ENCODE measurements at regions not wholly inside any gene's neighbourhood (a gene's known extent, or its start where the extent isn't known, plus 50 kb on each side); places are given as distances from the start of the nearest gene placed in this dataset.

DNA sequence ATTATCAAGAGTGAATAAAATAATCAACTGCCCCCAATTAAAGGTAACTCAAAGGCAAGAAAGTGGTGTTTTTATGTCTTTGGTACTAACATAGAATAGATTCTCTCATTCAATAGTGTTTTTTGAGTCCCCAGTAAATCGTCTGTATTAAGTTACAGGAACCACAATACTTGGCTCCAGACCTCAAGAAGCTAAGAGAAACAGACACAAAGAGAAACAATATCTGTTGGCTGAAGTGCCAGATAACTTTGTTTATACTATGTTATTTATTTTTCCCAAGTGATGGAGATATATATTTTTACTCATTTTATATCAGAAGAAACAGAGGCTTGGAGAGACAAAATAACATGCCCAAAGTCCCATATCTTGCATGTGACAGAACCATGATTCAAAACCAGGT, 201.7 kb upstream of the HNRNPA3 start:
- POLR2A ChIA-PET, result no interaction called here
- H3K4me3 ChIP-seq (ENCODE audit: low read depth, low read length), result no peak overlapping the region
- DNase-seq (ENCODE audit: low read depth, low spot score), result no peak
- CTCF ChIA-PET, result no interaction called here
- TF ChIP-seq, protein P1, sequence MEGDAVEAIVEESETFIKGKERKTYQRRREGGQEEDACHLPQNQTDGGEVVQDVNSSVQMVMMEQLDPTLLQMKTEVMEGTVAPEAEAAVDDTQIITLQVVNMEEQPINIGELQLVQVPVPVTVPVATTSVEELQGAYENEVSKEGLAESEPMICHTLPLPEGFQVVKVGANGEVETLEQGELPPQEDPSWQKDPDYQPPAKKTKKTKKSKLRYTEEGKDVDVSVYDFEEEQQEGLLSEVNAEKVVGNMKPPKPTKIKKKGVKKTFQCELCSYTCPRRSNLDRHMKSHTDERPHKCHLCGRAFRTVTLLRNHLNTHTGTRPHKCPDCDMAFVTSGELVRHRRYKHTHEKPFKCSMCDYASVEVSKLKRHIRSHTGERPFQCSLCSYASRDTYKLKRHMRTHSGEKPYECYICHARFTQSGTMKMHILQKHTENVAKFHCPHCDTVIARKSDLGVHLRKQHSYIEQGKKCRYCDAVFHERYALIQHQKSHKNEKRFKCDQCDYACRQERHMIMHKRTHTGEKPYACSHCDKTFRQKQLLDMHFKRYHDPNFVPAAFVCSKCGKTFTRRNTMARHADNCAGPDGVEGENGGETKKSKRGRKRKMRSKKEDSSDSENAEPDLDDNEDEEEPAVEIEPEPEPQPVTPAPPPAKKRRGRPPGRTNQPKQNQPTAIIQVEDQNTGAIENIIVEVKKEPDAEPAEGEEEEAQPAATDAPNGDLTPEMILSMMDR (IDR thresholded peaks at IDR 0.05; ENCODE audit: insufficient read depth, low read length, missing control alignments), result no peak

- TF ChIP-seq, protein P1 (IDR thresholded peaks at IDR 0.05; ENCODE audit: insufficient read depth, low read length, missing control alignments), result no peak
- DNase-seq (ENCODE audit: low read depth, low spot score), result no peak
- POLR2A ChIA-PET, result no interaction called here
- CTCF ChIA-PET, result no interaction called here
- no peak overlapping the region for H3K4me3 ChIP-seq (ENCODE audit: low read depth, low read length)
These were observed 197.6 kb upstream of the HNRNPA3 start for GRCh38 chr2:177014946-177015345.

- TF ChIP-seq, protein P1 (IDR thresholded peaks at IDR 0.05; ENCODE audit: insufficient read depth, low read length, missing control alignments), result no peak
- ChIA-PET CTCF (no interaction called here), POLR2A (no interaction called here)
- H3K4me3 ChIP-seq (ENCODE audit: low read depth, low read length), result no peak overlapping the region
- DNase-seq (ENCODE audit: low read depth, low spot score), result no peak
These were observed 197.2 kb upstream of the HNRNPA3 start for GRCh38 chr2:177015356-177015923.

GRCh38 chr2:177020524-177021119, 192.0 kb upstream of the HNRNPA3 start:
- ChIA-PET POLR2A (no interaction called here), CTCF (no interaction called here)
- no peak overlapping the region for H3K4me3 ChIP-seq (ENCODE audit: low read depth, low read length)
- TF ChIP-seq, protein P1 (IDR thresholded peaks at IDR 0.05; ENCODE audit: insufficient read depth, low read length, missing control alignments), result no peak
- no peak for DNase-seq (ENCODE audit: low read depth, low spot score)

DNA sequence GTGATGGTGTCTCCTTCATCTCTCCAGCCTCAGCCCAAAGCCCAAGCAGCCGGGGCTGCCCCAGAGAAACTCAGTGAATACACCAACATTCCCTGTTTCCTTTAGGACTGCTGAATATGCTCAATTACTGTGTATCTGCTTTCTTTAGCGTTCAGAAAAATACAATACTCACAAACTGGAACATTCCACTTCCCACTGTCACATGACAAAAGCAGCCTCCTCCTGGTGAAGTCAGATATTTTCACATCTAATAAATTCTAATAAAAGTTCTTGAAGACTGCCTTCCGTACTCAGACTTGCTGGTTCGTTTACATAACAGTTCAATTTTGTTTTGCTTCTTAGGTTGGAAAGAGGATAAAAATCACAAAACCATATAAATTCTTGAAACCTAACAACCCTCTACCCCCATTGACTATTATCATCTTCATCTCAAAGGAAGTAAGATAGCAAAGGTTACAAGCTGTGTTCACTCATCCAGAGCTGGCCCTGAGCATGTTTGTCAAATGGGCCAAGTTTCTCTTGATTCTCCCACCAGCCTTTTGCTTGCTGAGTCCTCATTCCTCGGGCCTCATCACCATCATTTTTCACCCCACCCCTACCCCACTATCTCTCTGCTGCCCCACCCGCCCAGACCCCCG, 190.8 kb upstream of the HNRNPA3 start:
- POLR2A ChIA-PET, result no interaction called here
- DNase-seq (ENCODE audit: low read depth, low spot score), result no peak
- H3K4me3 ChIP-seq (ENCODE audit: low read depth, low read length), result no peak overlapping the region
- TF ChIP-seq, protein P1 (IDR thresholded peaks at IDR 0.05; ENCODE audit: insufficient read depth, low read length, missing control alignments), result no peak
- CTCF ChIA-PET, result no interaction called here

- no peak overlapping the region for H3K4me3 ChIP-seq (ENCODE audit: low read depth, low read length)
- ChIA-PET POLR2A (no interaction called here), CTCF (no interaction called here)
- DNase-seq (ENCODE audit: low read depth, low spot score), result no peak
- TF ChIP-seq, protein P1 (IDR thresholded peaks at IDR 0.05; ENCODE audit: insufficient read depth, low read length, missing control alignments), result no peak
These were observed 187.8 kb upstream of the HNRNPA3 start for GRCh38 chr2:177024765-177025164.

All from AG04449 (cell line).